NCI-H2107 treated with DMSO at 0.1 percent for 48 hours (cell line): ENCODE measurements at regions not wholly inside any gene's neighbourhood (a gene's known extent, or its start where the extent isn't known, plus 50 kb on each side); places are given as distances from the start of the nearest gene placed in this dataset.
"Not testable (repeated sequence)": the region's sequence is repeated elsewhere in the genome, so short reads cannot be mapped to it uniquely, and the experiment has no call there.

Experiments
- DNase-seq: peaks from one replicate; lab custom pipeline; 2025; ENCODE audit not compliant: unreplicated experiment; lab: John Stamatoyannopoulos, UW

- not testable (repeated sequence) for DNase-seq
Measured at GRCh38 chr4:178015046-178015445, 572.8 kb upstream of the AGA start.

- no peak for DNase-seq
Measured at GRCh38 chr4:178026999-178027398, 584.8 kb upstream of the AGA start.

- DNase-seq: no peak
Measured at GRCh38 chr4:178027796-178028195, 585.6 kb upstream of the AGA start.

- DNase-seq: no peak
Measured at GRCh38 chr4:178028481-178028880, 586.2 kb upstream of the AGA start.

GRCh38 chr4:178037459-178038214 is 595.4 kb upstream of the AGA start:
- DNase-seq: no peak

- DNase-seq: no peak
Measured at GRCh38 chr4:178056996-178057395, 614.8 kb upstream of the AGA start.

GRCh38 chr4:178063568-178063967 is 621.3 kb upstream of the AGA start:
- DNase-seq: no peak

- no peak for DNase-seq
Measured at GRCh38 chr4:178066338-178066941, 624.2 kb upstream of the AGA start.

- no peak for DNase-seq
Measured at GRCh38 chr4:178068136-178068535, 625.9 kb upstream of the AGA start.

GRCh38 chr4:178070163-178070562 is 627.9 kb upstream of the AGA start:
- DNase-seq: no peak

- no peak for DNase-seq
Measured at GRCh38 chr4:178080312-178080711, 638.1 kb upstream of the AGA start.

GRCh38 chr4:178081176-178081575 is 638.9 kb upstream of the AGA start:
- no peak for DNase-seq

- DNase-seq: no peak
Measured at GRCh38 chr4:178081896-178082295, 639.7 kb upstream of the AGA start.

GRCh38 chr4:178082906-178083305 is 640.7 kb upstream of the AGA start:
- DNase-seq: no peak

- DNase-seq: no peak
Measured at GRCh38 chr4:178083968-178084367, 641.7 kb upstream of the AGA start.

GRCh38 chr4:178086320-178086719 is 644.1 kb upstream of the AGA start:
- DNase-seq: no peak

- no peak for DNase-seq
Measured at GRCh38 chr4:178090640-178091411, 648.6 kb upstream of the AGA start.

- no peak for DNase-seq
Measured at GRCh38 chr4:178102139-178102538, 659.9 kb upstream of the AGA start.

GRCh38 chr4:178105242-178105641 is 663.0 kb upstream of the AGA start:
- DNase-seq: no peak

- no peak for DNase-seq
Measured at GRCh38 chr4:178136736-178137345, 694.6 kb upstream of the AGA start.

- DNase-seq: no peak
Measured at GRCh38 chr4:178137732-178138471, 695.7 kb upstream of the AGA start.
